Sciatic nerve (tissue), 2 donors: ENCODE measurements at regions not wholly inside any gene's neighbourhood (a gene's known extent, or its start where the extent isn't known, plus 50 kb on each side); places are given as distances from the start of the nearest gene placed in this dataset.
"Not testable (repeated sequence)": the region's sequence is repeated elsewhere in the genome, so short reads cannot be mapped to it uniquely, and the experiment has no call there.

Experiments
- ATAC-seq: fragments of 200-7000 bp; cut with Tn5 transposase; one replicate; pipeline ENCODE4 v1.9.1; 2020; ENCODE audit warnings: mild to moderate bottlenecking, moderate library complexity
- DNase-seq: peaks from one replicate; pipeline ENCODE4 v3.0.0-alpha.2; 2020; ENCODE audit warnings: low spot score
- intact Hi-C: fragments of 100-400 bp; cut with DNase I; formaldehyde crosslinking; loops from one replicate; pipeline ENCODE4 v1.14.2; 2022
- donor health status: DM: no; HTN: no; CAD: no.
- donor health status: DM: no; HTN: no; CAD: no.

- intact Hi-C loops, result no loop called here
- DNase-seq (no peak), ATAC-seq (no peak)
Observed at GRCh38 chr13:81565849-81566248, 1224.9 kb upstream of the SPRY2 start.

- intact Hi-C loops, result no loop called here
- ATAC-seq (no peak), DNase-seq (no peak)
Observed at GRCh38 chr13:81563091-81563490, 1222.2 kb upstream of the SPRY2 start.

GRCh38 chr13:81562598-81562997 lies 1221.7 kb upstream of the SPRY2 start:
- DNase-seq, result no peak
- no peak for ATAC-seq
- intact Hi-C loops, result no loop called here

GRCh38 chr13:81551036-81551435 lies 1210.1 kb upstream of the SPRY2 start:
- intact Hi-C loops, result no loop called here
- ATAC-seq, result no peak
- DNase-seq, result no peak

GRCh38 chr13:81546294-81546693 lies 1205.4 kb upstream of the SPRY2 start:
- intact Hi-C loops, DNase-seq, ATAC-seq: not testable (repeated sequence)

GRCh38 chr13:81540777-81541176 lies 1199.9 kb upstream of the SPRY2 start:
- ATAC-seq (no peak), DNase-seq (no peak)
- intact Hi-C loops, result no loop called here

- ATAC-seq (no peak), DNase-seq (no peak)
- intact Hi-C loops, result no loop called here
Observed at GRCh38 chr13:81539643-81540150, 1198.8 kb upstream of the SPRY2 start.

GRCh38 chr13:81498969-81499368 lies 1158.0 kb upstream of the SPRY2 start:
- DNase-seq, result no peak
- ATAC-seq, result no peak
- intact Hi-C loops, result no loop called here

- no peak for DNase-seq
- intact Hi-C loops, result no loop called here
- no peak for ATAC-seq
Observed at GRCh38 chr13:81493144-81493543, 1152.2 kb upstream of the SPRY2 start.

- DNase-seq (no peak), ATAC-seq (no peak)
- intact Hi-C loops, result no loop called here
Observed at GRCh38 chr13:81492449-81492848, 1151.5 kb upstream of the SPRY2 start.

- no peak for ATAC-seq
- intact Hi-C loops, result no loop called here
- DNase-seq, result no peak
Observed at GRCh38 chr13:81488021-81488420, 1147.1 kb upstream of the SPRY2 start.

- ATAC-seq (no peak), DNase-seq (no peak)
- intact Hi-C loops, result no loop called here
Observed at GRCh38 chr13:81487151-81487550, 1146.2 kb upstream of the SPRY2 start.

GRCh38 chr13:81480634-81481033 lies 1139.7 kb upstream of the SPRY2 start:
- intact Hi-C loops, result no loop called here
- ATAC-seq (no peak), DNase-seq (no peak)

GRCh38 chr13:81473366-81473899 lies 1132.5 kb upstream of the SPRY2 start:
- ATAC-seq (no peak), DNase-seq (no peak)
- intact Hi-C loops, result no loop called here

GRCh38 chr13:81458170-81458569 lies 1117.2 kb upstream of the SPRY2 start:
- DNase-seq (no peak), ATAC-seq (no peak)
- intact Hi-C loops, result no loop called here

GRCh38 chr13:81446441-81446840 lies 1105.5 kb upstream of the SPRY2 start:
- DNase-seq (no peak), ATAC-seq (no peak)
- intact Hi-C loops, result no loop called here

GRCh38 chr13:81442904-81443303 lies 1102.0 kb upstream of the SPRY2 start:
- ATAC-seq (no peak), DNase-seq (no peak)
- intact Hi-C loops, result no loop called here

- ATAC-seq (no peak), DNase-seq (no peak)
- intact Hi-C loops, result no loop called here
Observed at GRCh38 chr13:81425286-81425685, 1084.4 kb upstream of the SPRY2 start.

GRCh38 chr13:81409284-81409683 lies 1068.4 kb upstream of the SPRY2 start:
- ATAC-seq (no peak), DNase-seq (no peak)
- intact Hi-C loops, result no loop called here

GRCh38 chr13:81408647-81409046 lies 1067.7 kb upstream of the SPRY2 start:
- intact Hi-C loops, result no loop called here
- ATAC-seq (no peak), DNase-seq (no peak)

GRCh38 chr13:81406639-81407292 lies 1065.8 kb upstream of the SPRY2 start:
- intact Hi-C loops, result no loop called here
- no peak for ATAC-seq
- no peak for DNase-seq
